ENCODE measurements at regions not wholly inside any gene's neighbourhood (a gene's known extent, or its start where the extent isn't known, plus 50 kb on each side); places are given as distances from the start of the nearest gene placed in this dataset.
"Not testable (repeated sequence)": the region's sequence is repeated elsewhere in the genome, so short reads cannot be mapped to it uniquely, and the experiment has no call there.

- no peak for TF ChIP-seq CTCF (IDR thresholded peaks at IDR 0.05; ENCODE audit: low read depth, low read length)
- H3K4me3 ChIP-seq (ENCODE audit: low read depth, low read length) = no peak overlapping the region
Observed at GRCh38 chr4:38466401-38466800, 197.6 kb upstream of the KLF3 start.

- H3K4me3 ChIP-seq (ENCODE audit: low read depth, low read length) = no peak overlapping the region
- no peak for TF ChIP-seq CTCF (IDR thresholded peaks at IDR 0.05; ENCODE audit: low read depth, low read length)
Observed at GRCh38 chr4:38467296-38467695, 196.7 kb upstream of the KLF3 start.

- TF ChIP-seq CTCF (IDR thresholded peaks at IDR 0.05; ENCODE audit: low read depth, low read length) = no peak
- H3K4me3 ChIP-seq (ENCODE audit: low read depth, low read length) = no peak overlapping the region
Observed at GRCh38 chr4:38468339-38468866, 195.6 kb upstream of the KLF3 start.

GRCh38 chr4:38469410-38469809 is 194.6 kb upstream of the KLF3 start:
- no peak for TF ChIP-seq CTCF (IDR thresholded peaks at IDR 0.05; ENCODE audit: low read depth, low read length)
- H3K4me3 ChIP-seq (ENCODE audit: low read depth, low read length) = no peak overlapping the region

- TF ChIP-seq CTCF (IDR thresholded peaks at IDR 0.05; ENCODE audit: low read depth, low read length) = no peak
- H3K4me3 ChIP-seq (ENCODE audit: low read depth, low read length) = no peak overlapping the region
Observed at GRCh38 chr4:38470735-38471262, 193.2 kb upstream of the KLF3 start.

GRCh38 chr4:38482696-38483095 is 181.3 kb upstream of the KLF3 start:
- no peak overlapping the region for H3K4me3 ChIP-seq (ENCODE audit: low read depth, low read length)
- TF ChIP-seq CTCF (IDR thresholded peaks at IDR 0.05; ENCODE audit: low read depth, low read length) = no peak

GRCh38 chr4:38483628-38484027 is 180.4 kb upstream of the KLF3 start:
- not testable (repeated sequence) for H3K4me3 ChIP-seq (ENCODE audit: low read depth, low read length)

Data from WI38 (cell line).